Progenitor cell of endocrine pancreas (in vitro differentiated cells): ENCODE measurements at regions not wholly inside any gene's neighbourhood (a gene's known extent, or its start where the extent isn't known, plus 50 kb on each side); places are given as distances from the start of the nearest gene placed in this dataset.

Source experiments
- DNase-seq: peaks from one replicate; pipeline ENCODE4 v3.0.0; 2021; ENCODE audit warnings: low spot score; ENCODE audit not compliant: unreplicated experiment
- H3K27ac Mint-ChIP-seq: 2 replicates; pipeline ENCODE4 v1.8.0; 2021; ENCODE audit warnings: mild to moderate bottlenecking, moderate library complexity, mixed read lengths
- H3K27me3 Mint-ChIP-seq: 2 replicates; pipeline ENCODE4 v1.8.0; 2021; ENCODE audit warnings: mixed read lengths
- H3K36me3 Mint-ChIP-seq: 2 replicates; pipeline ENCODE4 v1.8.0; 2022; ENCODE audit warnings: mixed read lengths; ENCODE audit not compliant: insufficient read depth
- H3K4me1 Mint-ChIP-seq: 2 replicates; pipeline ENCODE4 v1.8.0; 2021; ENCODE audit warnings: low read depth, mixed read lengths
- H3K4me3 Mint-ChIP-seq: 2 replicates; pipeline ENCODE4 v1.8.0; 2021; ENCODE audit warnings: low read depth, mild to moderate bottlenecking, moderate library complexity, mixed read lengths
- H3K9me3 Mint-ChIP-seq: 2 replicates; pipeline ENCODE4 v1.8.0; 2021; ENCODE audit warnings: low read depth, mixed read lengths
- CTCF ChIP-seq: fragments of 200-600 bp; sonication (generic); IDR thresholded peaks from one replicate; pipeline ENCODE4 v1.5.0; 2021; ENCODE audit warnings: antibody characterized with exemption, mild to moderate bottlenecking; ENCODE audit not compliant: unreplicated experiment

- no peak for TF ChIP-seq CTCF
- Mint-ChIP-seq H3K4me1 (no peaks in the 10 kb centered on the region), H3K27ac (no peak overlapping the region), H3K4me3 (no peak overlapping the region), H3K36me3 (peaks cover 8% of the 10 kb centered on the region), H3K9me3 (peaks cover 50% of the 10 kb centered on the region), H3K27me3 (no peaks in the 10 kb centered on the region)
- DNase-seq: no peak
These were observed 311.0 kb downstream of the ALG10 start for GRCh38 chr12:34333337-34333736.

- no peak for TF ChIP-seq CTCF
- peaks cover 40% of the 10 kb centered on the region for H3K9me3 Mint-ChIP-seq
- no peaks in the 10 kb centered on the region for H3K4me1 Mint-ChIP-seq
- H3K27ac Mint-ChIP-seq: no peak overlapping the region
- H3K36me3 Mint-ChIP-seq: peaks cover 4% of the 10 kb centered on the region
- no peak overlapping the region for H3K4me3 Mint-ChIP-seq
- no peak for DNase-seq
- no peaks in the 10 kb centered on the region for H3K27me3 Mint-ChIP-seq
These were observed 312.2 kb downstream of the ALG10 start for GRCh38 chr12:34334538-34334937.

GRCh38 chr12:34334953-34335743 is 312.9 kb downstream of the ALG10 start:
- Mint-ChIP-seq H3K4me1 (no peaks in the 10 kb centered on the region), H3K27me3 (no peaks in the 10 kb centered on the region), H3K9me3 (peaks cover 37% of the 10 kb centered on the region), H3K4me3 (no peak overlapping the region), H3K36me3 (peaks cover 3% of the 10 kb centered on the region), H3K27ac (no peak overlapping the region)
- no peak for DNase-seq
- no peak for TF ChIP-seq CTCF

GRCh38 chr12:34335819-34336262 is 313.5 kb downstream of the ALG10 start:
- no peak overlapping the region for H3K27ac Mint-ChIP-seq
- no peak for DNase-seq
- no peaks in the 10 kb centered on the region for H3K27me3 Mint-ChIP-seq
- no peak overlapping the region for H3K4me3 Mint-ChIP-seq
- H3K36me3 Mint-ChIP-seq: peaks cover 3% of the 10 kb centered on the region
- peaks cover 34% of the 10 kb centered on the region for H3K9me3 Mint-ChIP-seq
- TF ChIP-seq CTCF: no peak
- H3K4me1 Mint-ChIP-seq: no peaks in the 10 kb centered on the region

- no peak overlapping the region for H3K27ac Mint-ChIP-seq
- no peaks in the 10 kb centered on the region for H3K27me3 Mint-ChIP-seq
- no peak for DNase-seq
- H3K36me3 Mint-ChIP-seq: peaks cover 2% of the 10 kb centered on the region
- TF ChIP-seq CTCF: no peak
- H3K9me3 Mint-ChIP-seq: peaks cover 30% of the 10 kb centered on the region
- no peaks in the 10 kb centered on the region for H3K4me1 Mint-ChIP-seq
- no peak overlapping the region for H3K4me3 Mint-ChIP-seq
These were observed 314.5 kb downstream of the ALG10 start for GRCh38 chr12:34336619-34337465.
